ENCODE measurements at regions not wholly inside any gene's neighbourhood (a gene's known extent, or its start where the extent isn't known, plus 50 kb on each side); places are given as distances from the start of the nearest gene placed in this dataset.

DNA sequence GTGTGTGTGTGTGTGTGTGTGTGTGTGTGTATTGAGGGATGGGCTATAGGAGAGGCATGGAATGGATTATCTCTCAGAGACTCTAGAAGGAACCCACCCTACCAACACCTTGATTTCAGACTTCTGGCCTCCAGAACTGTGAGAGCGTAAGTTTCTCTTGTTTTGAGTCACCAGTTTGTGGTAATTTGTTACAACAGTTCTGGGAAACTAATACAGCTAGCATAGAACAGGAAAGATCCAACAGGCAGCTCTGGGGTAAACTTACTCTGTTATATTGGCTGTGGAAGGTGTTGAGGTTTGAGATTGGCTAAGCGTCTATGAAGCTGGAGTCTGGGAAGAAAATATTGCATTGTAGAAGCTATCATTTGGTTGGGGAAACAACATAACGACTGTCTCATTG is 334.3 kb downstream of the AACS start:
- no peak overlapping the region for H3K27ac ChIP-seq
- H3K36me3 ChIP-seq: no peaks in the 10 kb centered on the region
- H3K4me3 ChIP-seq: no peak overlapping the region
- H3K27me3 ChIP-seq: no peaks in the 10 kb centered on the region
- 77 to 83% methylated on average over 3 of the region's 3 CpGs for WGBS, 2 donors
- no peak for DNase-seq
- intact Hi-C loops (cut with DNase I): no loop called here
- H3K4me1 ChIP-seq: no peaks in the 10 kb centered on the region
- H3K9me3 ChIP-seq: peaks cover 0 to 3% (median 0%) of the 10 kb centered on the region in 3 donors
- TF ChIP-seq, protein P1, sequence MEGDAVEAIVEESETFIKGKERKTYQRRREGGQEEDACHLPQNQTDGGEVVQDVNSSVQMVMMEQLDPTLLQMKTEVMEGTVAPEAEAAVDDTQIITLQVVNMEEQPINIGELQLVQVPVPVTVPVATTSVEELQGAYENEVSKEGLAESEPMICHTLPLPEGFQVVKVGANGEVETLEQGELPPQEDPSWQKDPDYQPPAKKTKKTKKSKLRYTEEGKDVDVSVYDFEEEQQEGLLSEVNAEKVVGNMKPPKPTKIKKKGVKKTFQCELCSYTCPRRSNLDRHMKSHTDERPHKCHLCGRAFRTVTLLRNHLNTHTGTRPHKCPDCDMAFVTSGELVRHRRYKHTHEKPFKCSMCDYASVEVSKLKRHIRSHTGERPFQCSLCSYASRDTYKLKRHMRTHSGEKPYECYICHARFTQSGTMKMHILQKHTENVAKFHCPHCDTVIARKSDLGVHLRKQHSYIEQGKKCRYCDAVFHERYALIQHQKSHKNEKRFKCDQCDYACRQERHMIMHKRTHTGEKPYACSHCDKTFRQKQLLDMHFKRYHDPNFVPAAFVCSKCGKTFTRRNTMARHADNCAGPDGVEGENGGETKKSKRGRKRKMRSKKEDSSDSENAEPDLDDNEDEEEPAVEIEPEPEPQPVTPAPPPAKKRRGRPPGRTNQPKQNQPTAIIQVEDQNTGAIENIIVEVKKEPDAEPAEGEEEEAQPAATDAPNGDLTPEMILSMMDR (IDR thresholded peaks at IDR 0.05): no peak
- no peak for TF ChIP-seq POLR2A (IDR thresholded peaks at IDR 0.05)

DNA sequence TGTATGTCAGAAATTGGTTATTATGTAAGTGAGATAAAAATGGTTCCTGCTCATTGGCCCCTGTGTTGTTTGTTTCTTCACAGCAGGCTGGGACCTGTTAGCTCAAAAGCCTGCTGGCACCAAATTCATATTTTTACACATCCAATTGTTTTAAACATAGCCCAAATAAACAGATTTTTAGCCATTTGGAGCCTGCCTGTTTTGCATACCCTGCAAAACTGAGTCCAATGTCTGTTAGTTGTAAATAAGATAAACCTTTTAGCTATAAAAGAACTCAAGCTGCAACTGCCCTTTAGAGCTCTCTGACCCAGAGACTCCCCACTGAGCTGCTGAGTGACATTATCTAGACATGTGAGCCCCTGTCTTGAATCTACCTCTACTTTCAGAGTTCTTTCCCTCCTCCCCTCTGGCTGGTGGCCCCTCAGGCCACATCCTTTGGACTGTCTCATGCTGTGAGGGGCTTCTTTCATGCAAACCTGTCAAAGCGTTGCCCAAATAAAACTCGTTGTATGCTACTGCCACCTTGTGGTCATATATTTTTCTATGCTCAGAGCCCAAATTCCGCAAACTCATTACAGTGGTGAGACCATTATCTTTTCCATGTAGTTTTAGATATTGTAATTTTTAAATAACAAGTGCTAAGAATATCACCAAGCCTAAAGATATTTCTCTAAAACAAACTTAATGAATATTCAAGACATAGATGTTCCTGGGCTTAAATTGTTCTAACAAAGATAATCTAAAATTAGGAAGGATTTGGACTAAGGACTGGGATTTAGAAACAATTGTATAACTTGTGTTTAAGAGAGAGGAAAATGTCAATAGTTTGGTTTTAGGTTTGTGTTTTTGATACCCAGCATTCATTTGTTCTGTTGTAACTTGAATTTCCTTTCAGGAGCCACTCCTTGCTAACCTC is 337.9 kb downstream of the AACS start:
- no peak for DNase-seq
- peaks cover 0 to 3% (median 0%) of the 10 kb centered on the region in 4 donors for H3K27me3 ChIP-seq
- no peak overlapping the region for H3K27ac ChIP-seq
- H3K4me1 ChIP-seq: no peaks in the 10 kb centered on the region
- intact Hi-C loops (cut with DNase I): loop anchor here (10.0 kb wide), 1 partner anchor 218 kb away; the partner anchor contains the start of gene TMEM132B
- H3K36me3 ChIP-seq: no peaks in the 10 kb centered on the region
- no peak overlapping the region for H3K4me3 ChIP-seq
- TF ChIP-seq, protein P1 (IDR thresholded peaks at IDR 0.05): peak in 4 of 6 experiments; percentile 35 to 61 (median 46)
- TF ChIP-seq POLR2A (IDR thresholded peaks at IDR 0.05): no peak
- 24 to 26% methylated on average over 3 of the region's 3 CpGs for WGBS, 2 donors
- peaks cover 0 to 3% (median 0%) of the 10 kb centered on the region in 3 donors for H3K9me3 ChIP-seq

DNA sequence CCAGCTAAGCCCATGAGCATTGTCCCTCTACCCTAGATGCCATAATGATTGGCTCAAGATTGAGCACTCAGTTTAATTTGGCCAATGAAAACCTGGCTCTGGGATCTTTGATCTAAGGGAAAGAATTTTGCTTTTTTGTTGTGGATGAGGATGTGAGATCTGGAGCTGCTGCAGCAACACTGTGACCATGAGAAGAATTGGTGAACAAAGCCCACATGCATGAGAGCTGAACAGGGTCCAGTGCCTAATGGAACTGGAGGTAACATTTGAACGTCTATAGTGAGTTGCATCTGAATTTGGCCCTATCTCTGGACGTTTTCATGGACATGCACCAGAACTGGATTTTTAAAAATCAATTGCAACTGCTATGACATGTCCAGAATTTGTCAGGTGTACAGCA is 338.6 kb downstream of the AACS start:
- Histone ChIP-seq H3K27ac (no peak overlapping the region), H3K36me3 (no peaks in the 10 kb centered on the region), H3K9me3 (peaks cover 0 to 3% (median 0%) of the 10 kb centered on the region in 3 donors), H3K4me3 (no peak overlapping the region), H3K27me3 (peaks cover 0 to 3% (median 0%) of the 10 kb centered on the region in 4 donors), H3K4me1 (no peaks in the 10 kb centered on the region)
- TF ChIP-seq, protein P1 (IDR thresholded peaks at IDR 0.05): no peak
- no peak for TF ChIP-seq POLR2A (IDR thresholded peaks at IDR 0.05)
- no peak for DNase-seq
- 40 to 67% methylated on average over 1 to 2 of the region's 2 CpGs for WGBS, 2 donors
- intact Hi-C loops (cut with DNase I): loop anchor here (10.0 kb wide), 1 partner anchor 219 kb away; the partner anchor contains the start of gene TMEM132B

DNA sequence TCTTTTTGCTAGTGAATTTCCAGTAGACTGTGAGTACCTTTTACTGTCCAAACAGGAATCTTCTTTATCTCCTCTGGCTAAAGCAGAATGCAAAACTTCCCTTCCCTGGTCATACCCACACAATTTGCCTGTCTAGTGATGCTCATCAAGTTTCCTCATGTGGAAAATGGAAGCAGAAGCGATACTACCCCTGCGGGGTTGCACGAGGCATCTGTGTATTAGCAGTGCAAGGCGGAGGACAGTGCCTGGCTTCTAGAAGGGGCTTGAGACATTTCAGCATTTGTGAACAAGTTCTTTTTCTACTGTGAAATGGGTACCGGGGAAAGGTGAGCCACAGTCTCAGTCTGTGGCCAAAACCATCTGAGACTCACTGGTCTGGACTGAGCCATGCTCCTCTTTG is 340.9 kb downstream of the AACS start:
- Histone ChIP-seq H3K4me1 (no peaks in the 10 kb centered on the region), H3K27me3 (peaks cover 0 to 3% (median 0%) of the 10 kb centered on the region in 4 donors), H3K4me3 (no peak overlapping the region), H3K9me3 (peaks cover 0 to 3% (median 0%) of the 10 kb centered on the region in 3 donors), H3K27ac (no peak overlapping the region), H3K36me3 (no peaks in the 10 kb centered on the region)
- DNase-seq: no peak
- intact Hi-C loops (cut with DNase I): loop anchor here (10.0 kb wide), 1 partner anchor 221 kb away; the partner anchor contains the start of gene TMEM132B
- TF ChIP-seq, protein P1 (IDR thresholded peaks at IDR 0.05): no peak
- no peak for TF ChIP-seq POLR2A (IDR thresholded peaks at IDR 0.05)
- WGBS, 2 donors: 73 to 78% methylated on average over 2 to 5 of the region's 5 CpGs

DNA sequence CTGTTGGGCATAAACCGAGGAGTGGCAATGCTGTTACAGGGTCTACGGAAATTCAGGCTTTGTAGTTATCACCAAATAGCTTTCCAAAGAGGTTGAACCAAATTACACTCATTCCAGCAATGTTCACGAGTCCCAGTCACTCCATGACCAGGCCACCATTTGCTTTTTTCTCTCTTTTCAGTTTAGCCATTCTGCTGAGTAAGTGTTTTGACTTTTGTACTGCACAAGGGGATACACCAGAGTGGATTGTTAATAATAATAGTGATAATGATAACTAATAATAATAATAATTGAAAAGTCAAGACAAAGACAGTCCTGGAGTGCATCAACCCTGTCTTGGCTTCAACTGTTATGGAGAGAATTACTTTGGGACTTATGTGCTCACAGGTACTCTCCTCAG is 343.5 kb downstream of the AACS start:
- 82 to 92% methylated on average over 3 of the region's 3 CpGs for WGBS, 2 donors
- intact Hi-C loops (cut with DNase I): loop anchor here (10.0 kb wide), 1 partner anchor 224 kb away; the partner anchor contains the start of gene TMEM132B

More for the DNA sequence above, 343.5 kb downstream of the AACS start:
- no peaks in the 10 kb centered on the region for H3K36me3 ChIP-seq
- H3K27me3 ChIP-seq: peaks cover 0 to 3% (median 0%) of the 10 kb centered on the region in 4 donors
- H3K27ac ChIP-seq: no peak overlapping the region
- H3K9me3 ChIP-seq: no peaks in the 10 kb centered on the region
- TF ChIP-seq, protein P1 (IDR thresholded peaks at IDR 0.05): no peak
- no peak for TF ChIP-seq POLR2A (IDR thresholded peaks at IDR 0.05)
- no peaks in the 10 kb centered on the region for H3K4me1 ChIP-seq
- no peak overlapping the region for H3K4me3 ChIP-seq
- no peak for DNase-seq
